SH-SY5Y (cell line): ENCODE measurements at regions not wholly inside any gene's neighbourhood (a gene's known extent, or its start where the extent isn't known, plus 50 kb on each side); places are given as distances from the start of the nearest gene placed in this dataset.

Experiments
- GATA2 ChIP-seq: IDR thresholded peaks from 2 replicates; pipeline ENCODE4 v1.6.1; 2011; ENCODE audit warnings: mild to moderate bottlenecking, low read depth, low read length
- GATA3 ChIP-seq: IDR thresholded peaks from 2 replicates; pipeline ENCODE4 v1.6.1; 2011; ENCODE audit warnings: low read depth, mild to moderate bottlenecking, low read length, moderate library complexity

DNA sequence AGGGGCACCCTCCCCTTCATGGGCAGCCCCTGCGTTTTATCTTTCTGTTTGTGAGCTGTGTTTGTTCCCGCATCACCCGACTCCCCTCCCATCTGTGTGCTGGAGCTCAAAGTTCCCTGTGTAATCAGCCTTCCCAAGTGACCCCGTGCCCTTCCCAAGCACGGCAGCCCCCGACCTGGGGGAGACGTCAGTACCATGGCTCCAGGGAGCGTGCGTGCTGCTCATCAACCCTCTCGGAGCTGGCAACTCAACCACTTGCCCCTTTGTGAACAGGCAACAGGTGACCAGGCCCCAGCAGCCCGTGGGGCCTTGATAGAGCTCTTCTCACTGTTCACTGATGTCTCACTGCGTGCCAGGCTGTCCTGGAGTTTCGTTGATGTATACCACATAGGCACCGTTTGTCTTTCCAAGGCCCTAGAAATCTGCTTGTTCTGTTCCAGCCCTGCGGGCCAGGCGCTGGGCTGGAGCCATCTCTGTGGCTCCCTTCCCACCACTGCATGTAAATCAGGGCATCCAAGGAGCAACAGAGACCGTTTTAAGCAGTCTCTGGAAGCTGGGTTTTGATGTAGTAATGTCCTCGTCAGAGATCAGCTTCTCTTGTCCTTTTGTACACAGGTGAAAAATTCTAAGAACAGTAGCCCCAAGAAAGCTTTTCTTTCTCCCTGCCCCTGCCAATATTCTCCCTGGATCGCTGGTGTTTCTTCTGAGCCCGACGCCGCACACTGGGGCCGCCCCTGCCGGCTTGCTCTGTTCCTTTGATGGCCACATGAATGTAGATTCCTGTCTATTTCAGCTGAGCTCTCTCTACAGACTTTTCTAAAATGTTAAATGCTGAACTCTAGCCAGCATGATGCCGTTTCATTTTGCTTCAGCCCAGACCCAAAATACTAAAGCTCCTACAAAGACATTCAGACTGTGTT, 107.0 kb upstream of the PTPRM start:
- TF ChIP-seq GATA3 (no peak), GATA2 (no peak)
